ENCODE measurements at regions not wholly inside any gene's neighbourhood (a gene's known extent, or its start where the extent isn't known, plus 50 kb on each side); places are given as distances from the start of the nearest gene placed in this dataset.

GRCh38 chr12:20189767-20190166, 178.6 kb upstream of the PDE3A start:
- TF ChIP-seq CTCF (conservative IDR thresholded peaks at IDR 0.05; ENCODE audit: low read length), result no peak
- TF ChIP-seq EZH2phosphoT487 (IDR thresholded peaks at IDR 0.05; ENCODE audit: borderline replicate concordance), result no peak
